HG02763 (cell line): ENCODE measurements at regions not wholly inside any gene's neighbourhood (a gene's known extent, or its start where the extent isn't known, plus 50 kb on each side); places are given as distances from the start of the nearest gene placed in this dataset.

ENCODE experiments used
- ATAC-seq: cut with Tn5 transposase; IDR thresholded peaks from one replicate; pipeline ENCODE4 v1.9.1; 2021; ENCODE audit warnings: mild to moderate bottlenecking, moderate library complexity; ENCODE audit not compliant: unreplicated experiment

DNA sequence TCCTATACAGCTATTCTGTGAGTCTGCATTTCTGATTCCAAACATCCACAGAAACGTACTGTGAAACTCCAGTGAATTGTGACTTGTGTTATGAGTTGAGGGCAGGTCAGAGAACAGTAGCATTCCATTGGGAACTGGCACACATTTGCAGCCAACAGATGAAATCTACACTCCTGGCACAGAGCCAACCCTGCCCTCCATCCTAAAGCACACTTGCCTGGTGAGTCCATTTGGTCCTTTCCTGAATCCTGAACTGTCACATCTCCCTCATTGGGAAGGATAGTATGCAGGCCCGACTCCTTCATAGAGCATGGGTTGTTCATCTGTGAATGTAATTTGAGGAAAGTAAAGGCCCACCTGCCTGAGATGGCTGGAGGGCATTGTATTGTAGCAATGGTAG is 314.3 kb upstream of the RASGRP1 start:
- no peak for ATAC-seq

DNA sequence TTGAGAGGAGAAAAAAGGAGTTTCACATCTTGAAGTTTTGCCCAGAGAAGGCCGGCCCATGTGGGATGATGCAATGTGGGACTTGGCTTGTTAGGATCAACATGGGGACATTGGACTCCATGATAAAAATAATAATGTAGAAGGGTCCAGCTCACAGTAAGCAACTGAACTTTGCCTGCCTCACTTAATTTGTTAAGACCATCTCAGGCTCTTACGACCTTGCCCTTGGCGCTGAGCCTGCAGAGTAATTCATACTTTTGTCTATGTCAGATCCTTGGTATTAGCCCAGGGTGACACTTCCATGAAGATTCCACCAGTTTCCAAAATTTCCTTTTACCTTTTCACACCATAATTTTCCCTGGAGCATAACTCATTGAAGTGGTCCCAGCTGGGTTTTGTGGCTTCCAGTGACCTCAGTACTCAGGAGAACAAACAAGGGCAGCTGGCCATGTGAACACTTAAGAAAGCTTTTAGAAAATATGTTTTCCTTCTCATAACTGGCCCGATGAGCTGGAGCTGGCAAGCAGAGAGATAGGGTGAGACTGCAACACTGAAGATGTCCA is 315.4 kb upstream of the RASGRP1 start:
- ATAC-seq = no peak

DNA sequence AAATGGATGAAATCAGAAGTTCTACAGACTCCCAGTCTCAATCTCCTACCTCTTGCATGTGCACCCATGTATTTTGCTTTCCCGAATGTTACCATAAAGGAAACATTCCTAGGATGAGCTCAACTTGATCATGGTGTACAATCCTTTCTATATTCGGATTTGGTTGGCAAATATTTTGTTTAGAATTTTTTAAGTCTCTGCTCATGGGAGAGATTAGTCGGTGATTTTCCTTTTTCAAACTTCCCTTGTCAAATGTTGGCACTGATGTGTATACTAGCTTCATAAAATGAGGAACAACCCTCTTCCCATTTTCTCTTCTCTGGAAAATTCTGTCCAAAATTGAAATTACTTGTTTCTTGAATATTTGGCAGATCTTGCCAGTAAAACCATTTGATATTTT is 317.6 kb upstream of the RASGRP1 start:
- ATAC-seq = no peak

DNA sequence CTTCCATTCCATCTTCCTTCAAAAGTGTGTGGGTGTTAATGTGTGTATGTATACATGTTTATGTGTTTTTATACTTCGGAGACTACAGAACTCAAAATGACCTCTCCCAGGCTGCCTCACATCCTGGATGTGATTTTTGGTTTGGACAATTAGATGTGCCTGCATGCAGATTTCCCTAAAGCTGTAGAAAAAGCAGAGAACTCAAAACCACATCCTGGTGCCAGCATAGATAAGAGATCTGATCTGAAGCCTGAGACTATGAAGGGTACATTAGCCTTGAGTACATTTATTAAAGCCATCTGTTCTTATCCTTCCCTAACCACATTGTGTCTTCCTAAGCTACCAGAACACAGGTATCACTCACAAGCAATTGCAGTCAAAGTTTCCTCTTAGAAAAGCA is 319.4 kb upstream of the RASGRP1 start:
- ATAC-seq = no peak

DNA sequence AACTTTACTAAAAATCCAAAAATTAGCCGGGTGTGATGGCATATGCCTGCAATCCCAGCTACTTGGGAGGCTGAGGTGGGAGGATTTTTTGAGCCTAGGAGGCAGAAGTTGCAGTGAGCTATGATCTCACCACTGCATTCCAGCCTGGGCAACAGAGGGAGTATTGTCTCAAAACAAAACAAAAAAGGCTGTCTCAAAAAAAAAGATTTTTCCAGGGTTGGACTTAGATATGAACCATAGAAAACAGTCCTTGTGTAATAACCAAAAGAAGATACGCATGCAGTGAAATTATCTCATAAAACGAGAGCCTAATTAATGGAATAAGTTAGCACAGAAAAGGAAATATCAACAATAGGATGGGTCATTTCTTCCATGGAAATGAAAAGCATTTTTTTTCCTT is 320.4 kb upstream of the RASGRP1 start:
- no peak for ATAC-seq

DNA sequence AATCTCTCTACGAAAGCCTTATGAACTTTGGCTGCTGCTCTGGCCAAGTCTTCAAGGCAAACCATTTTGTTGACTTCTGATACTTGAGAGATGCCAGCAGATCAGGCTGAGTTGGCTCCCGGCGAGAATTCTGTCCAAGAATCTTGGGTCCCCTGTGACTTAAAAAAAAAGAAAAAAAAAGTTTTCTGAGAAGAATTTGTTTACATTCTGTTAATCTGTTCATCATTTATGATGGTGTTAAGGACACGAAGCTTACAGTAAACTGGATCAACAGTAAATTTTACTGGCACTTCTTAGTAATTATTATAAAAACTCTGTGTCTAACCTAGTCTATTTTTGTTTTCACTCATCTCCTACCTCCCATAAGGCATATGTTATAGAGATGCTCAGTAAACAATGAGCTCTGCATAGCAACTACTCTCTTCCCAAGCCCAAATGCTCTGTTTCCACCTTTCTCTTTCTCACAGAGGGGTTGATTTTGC is 320.9 kb upstream of the RASGRP1 start:
- no peak for ATAC-seq

DNA sequence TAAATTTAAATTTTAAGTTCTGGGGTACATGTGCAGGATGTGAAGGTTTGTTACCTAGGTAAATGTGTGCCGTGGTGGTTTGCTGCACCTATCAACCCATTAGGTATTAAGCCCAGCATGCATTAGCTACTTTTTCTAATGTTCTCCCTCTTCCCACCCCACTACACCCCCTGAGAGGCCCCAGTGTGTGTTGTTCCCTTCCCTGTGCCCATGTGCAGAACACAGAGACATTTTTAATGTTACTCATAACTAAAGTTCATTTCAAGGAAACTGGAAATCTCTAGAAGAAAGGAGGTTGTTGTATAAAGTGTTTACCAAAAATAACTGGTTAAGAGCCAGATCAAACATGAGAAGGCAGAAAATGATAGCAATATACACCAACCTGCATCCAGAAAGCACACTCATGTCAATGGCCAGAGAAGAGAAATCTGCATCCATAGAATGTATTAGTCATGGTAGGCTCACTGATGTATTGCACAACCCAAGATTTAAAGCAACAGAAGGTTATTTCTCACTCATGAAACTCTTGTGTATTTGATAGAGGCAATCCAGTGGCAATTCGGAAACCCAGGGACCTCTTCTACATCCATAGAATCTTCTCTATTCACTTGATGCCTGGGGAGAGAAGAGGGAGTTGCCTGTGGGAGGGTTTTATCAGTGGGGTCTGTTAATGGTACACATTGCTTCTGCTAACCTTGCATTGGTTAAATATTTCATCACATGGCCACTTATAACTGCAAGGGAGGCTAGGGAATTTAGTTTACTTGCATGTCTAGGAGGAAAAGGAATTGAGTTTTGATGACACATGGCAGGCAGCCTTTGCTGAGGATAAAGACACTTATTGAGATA is 321.9 kb upstream of the RASGRP1 start:
- no peak for ATAC-seq

DNA sequence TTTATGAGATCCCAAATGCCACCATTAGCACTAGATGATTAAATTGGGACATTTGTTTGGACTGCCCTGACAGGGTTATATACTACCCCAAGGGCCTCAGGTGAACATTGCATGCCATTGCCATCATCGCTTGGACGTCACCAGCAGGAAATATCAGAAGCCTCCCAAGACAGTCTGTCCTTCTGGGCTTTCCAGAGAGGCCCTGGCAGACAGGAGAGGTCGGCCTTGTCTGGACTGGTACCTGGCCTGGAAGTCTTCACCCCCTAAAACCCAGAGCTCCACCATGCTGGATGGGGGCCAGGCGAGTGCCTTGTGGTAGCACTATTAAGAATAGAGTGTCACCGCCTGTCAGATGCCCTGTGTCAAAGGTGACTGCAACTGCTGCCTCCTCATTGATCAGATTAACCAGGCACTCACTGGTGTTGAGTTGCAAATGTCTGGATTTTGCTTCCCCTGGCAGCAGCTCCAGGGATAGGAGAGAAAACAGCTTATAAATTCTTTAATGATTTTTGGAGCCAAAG is 324.1 kb upstream of the RASGRP1 start:
- ATAC-seq = no peak

DNA sequence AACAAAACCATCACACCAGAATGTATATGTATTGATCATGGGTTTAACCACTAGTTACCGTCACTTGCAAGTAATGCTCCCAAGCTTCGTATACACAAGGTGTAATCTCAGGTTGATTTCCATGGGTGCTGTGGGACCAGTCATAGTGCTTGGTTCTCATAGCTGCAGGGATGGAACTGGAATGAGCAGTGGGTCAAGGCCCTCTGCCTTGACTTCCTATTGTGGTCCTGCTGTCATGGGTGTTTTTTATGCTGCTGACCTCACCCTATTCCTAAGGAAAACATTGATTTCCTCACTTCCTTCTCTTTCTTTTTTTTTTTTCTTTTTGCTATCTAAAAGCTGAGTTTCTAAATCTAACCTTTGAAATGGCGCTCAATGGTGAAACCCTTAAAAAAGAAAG is 325.6 kb upstream of the RASGRP1 start:
- no peak for ATAC-seq

DNA sequence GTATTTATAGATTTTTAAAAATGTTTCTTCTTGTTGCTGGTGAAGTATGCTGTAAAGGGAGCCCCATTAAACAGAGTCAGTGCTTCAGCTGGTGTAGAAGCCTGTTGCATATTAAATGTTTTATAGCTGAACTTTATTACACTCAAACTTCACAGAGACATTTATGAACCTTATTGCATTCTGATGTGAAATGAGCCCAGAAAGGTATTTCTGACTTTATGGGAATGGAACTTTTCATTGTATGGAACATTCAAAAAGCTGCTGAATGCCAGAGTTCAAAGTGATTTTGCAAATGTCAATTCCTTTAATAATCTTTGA is 329.3 kb upstream of the RASGRP1 start:
- ATAC-seq = no peak

DNA sequence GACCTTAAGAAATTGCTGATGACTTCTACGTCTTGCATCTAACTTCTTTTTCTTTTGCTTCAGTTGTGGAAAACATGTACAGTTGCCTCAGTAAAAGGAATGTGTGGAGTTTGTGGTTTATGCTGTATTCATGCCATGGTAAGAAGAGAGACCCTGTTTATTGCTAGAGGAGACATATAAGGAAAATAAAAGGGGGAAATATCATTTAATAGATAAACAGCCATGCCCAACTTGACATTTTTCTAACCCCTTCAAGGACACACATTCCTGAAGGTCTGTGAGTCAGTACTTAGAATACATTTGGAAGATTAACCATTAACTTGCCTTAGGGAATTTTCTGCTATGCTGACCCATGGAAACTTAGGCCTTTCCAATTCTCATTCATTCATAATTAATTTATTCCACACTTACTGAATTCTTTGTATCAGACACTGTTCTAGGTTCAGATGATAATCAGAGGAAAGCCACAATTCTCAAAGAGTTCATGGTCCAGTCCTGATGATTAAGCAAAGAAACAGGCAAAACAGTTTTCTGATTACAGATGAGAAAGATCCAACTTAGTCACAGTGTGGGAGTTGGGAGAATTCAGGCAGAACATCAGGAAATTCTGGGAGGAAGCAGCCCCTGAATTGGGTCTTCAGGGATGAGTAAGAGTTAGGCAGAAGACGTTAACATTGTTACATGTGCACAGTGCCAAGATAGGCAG is 329.8 kb upstream of the RASGRP1 start:
- no peak for ATAC-seq

DNA sequence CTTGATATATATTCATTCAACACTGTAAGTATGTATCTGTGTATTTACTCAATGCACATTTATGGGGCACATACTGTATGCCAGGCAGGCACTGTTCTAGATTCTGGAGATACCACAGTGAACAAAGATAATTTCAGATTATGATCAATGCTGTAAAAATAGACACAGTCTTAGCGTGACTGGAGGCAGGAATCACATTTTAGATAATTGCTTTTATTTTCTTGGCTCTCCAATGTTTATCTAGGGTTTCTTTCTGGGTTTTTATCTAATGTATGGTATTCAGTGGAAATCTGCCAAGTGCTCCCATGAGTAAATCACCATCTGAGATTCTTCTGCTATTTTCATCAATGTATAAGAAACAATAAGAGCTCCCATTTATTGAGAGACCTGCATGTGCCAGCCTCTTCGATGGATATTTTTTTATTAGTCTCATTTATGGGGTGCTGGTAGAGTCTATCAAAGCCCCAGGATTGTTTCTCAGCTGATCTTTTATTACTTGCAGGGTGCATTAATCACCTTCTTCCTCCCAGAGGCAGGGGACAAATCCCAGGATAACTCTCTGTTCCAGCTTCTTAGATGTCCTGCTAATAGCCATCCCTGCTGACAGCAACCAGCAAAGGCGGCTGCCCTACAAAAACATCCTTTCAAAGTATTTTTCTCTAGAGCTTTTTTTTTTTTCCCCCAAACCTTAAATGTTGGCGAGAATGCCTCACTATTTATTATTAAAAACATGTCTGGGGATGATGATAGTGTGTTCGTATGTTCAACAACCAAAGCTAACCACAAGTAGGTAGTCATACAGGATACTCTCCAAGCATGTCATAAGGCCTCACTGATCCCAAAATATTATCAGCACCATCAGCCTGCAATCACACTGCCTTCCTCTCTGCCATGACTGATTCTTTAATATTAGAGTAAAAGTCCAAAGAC is 331.0 kb upstream of the RASGRP1 start:
- ATAC-seq = no peak

DNA sequence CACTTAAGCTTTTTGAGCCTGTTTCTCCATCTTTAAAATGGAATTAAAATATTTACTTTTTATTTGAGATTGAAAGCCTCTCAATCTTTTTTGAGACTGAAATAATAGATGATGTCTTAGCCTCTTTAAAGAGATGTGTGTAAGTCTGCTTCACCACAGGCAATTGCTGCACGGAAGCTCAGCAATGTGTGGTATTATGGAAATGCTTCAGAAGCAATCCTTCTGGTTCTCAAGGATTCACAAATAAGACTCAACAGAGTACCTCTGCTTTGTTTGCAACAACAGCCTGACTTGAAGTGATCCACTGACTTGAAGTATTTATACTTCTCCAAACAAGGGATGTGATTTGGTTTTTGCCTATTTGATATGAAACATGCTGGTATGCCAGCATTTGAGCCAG is 332.0 kb upstream of the RASGRP1 start:
- no peak for ATAC-seq

DNA sequence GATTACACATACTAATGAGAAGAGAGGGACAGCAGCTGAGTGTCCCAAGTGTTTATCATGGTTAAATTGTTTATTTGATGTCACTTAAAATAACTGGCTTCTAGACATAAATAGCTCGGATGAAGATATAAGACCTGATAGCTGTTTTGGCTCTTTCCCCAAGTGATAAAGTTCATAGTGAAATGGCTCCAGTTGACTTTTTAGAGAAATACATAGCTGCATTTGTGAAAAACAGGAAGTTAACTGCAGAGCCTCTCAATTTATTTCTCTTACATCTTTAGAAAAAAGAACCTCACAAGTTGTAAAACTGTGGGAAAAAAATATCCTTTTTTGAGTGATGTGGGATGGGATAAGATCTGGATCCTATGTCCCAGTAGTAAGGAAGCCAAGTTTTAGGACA is 332.9 kb upstream of the RASGRP1 start:
- no peak for ATAC-seq

DNA sequence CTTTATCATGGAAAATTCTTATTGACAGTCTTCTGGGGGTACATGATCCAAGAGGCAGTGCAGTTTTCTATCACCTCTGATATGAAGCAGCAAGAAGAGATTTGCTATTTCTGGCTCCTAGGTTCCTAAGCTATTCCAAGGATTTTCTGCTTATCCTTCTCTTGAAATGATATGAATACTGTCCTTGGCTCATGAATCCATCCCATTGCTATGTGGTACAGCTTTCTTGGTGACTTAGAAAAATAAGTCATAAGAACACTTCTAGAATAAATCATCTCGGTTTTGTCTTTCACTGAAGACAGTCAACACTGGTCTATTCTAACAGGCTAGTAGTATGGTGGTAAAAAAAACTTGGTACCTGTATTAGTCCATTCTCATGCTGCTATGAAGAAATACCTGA is 333.6 kb upstream of the RASGRP1 start:
- ATAC-seq = no peak

DNA sequence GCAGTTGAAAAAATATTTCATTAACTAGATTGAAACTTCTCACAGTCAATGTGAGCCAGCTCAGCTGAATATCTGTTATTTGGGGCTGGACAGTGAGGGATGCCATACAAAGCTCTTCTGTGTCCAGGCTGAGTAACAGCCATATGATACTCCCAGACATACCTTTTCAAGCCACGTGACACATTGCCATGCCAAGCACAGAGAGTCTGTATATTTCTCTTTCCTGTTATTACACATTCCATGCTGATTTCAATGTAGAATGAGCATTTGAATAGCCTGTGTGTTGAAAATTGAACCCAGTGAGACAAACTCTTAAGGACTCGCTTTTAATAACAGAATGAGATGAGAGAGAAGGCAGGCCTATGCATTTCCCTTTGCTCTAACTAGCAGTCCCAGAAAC is 334.7 kb upstream of the RASGRP1 start:
- no peak for ATAC-seq

DNA sequence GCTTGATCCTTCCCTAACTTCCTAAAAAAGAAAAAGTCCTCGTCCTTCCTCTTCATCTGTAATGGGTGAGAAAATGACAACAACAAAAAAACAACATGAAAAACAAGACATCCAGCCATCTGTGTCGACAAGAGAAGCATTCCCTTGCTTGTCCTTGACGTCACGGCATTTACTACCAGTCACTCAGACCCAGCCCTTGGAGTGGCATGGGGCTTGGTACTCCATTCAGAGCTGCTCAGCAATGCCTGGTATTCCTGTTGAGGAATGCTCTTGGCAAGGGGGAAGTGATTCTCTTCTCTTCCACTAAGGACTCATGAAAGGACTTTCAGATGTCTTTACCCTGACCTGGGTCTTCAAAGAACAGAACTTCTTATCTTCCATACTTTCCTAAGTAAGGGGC is 339.7 kb upstream of the RASGRP1 start:
- ATAC-seq = no peak

DNA sequence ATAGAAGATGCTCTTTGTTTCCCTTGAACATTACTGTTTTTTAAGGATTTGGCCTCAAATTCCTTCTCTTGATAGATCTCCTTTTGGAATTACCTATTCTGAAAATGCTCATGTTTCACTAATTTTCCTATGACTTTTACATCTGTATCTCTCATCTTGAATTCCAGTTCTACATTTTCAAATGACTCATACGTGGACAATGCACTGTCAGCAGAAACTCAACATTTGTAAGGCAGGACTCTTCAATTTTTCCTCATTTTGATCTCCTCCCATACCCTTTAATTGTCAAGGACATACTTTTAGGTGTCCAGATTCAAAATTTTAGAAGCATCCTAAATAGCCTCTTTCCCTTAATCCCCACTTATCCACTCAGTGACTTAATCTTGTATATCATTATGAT is 341.0 kb upstream of the RASGRP1 start:
- no peak for ATAC-seq

DNA sequence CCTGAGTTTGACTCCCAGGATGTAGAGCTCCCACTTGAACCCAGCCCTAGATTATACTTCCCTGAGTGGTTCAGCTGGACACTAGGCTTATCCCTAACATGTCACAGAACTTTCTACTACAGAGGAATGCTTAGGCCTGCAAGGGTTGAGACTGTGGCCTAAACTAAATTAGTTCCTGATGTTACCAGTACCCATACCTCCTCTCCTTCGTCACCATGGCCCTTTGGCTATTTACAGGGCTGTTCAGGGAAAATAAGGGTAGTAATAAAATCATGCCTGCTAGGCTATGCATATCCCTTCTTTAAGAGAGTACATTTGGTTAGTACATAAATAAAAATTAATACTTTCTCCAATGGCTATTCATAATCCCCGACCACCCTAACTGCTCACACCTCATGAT is 356.4 kb upstream of the RASGRP1 start:
- ATAC-seq = no peak

DNA sequence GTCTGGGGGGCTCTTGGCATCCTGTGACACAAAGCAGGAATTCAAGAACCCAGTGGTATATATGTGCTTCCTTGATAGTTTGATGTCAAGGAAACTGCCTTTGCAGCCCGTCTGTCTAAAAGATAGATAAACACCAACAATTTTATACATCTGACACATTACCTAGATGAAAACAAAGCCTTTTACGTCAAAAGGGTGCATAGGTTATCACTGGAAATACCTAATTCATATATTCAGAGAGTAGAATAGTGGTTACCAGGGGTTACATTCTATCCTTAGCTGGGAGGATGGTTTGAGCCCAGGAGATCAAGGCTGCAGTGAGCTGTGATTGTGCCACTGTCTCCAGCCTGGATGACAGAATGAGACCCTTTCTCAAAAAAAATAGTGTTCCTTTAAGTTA is 356.9 kb upstream of the RASGRP1 start:
- no peak for ATAC-seq

DNA sequence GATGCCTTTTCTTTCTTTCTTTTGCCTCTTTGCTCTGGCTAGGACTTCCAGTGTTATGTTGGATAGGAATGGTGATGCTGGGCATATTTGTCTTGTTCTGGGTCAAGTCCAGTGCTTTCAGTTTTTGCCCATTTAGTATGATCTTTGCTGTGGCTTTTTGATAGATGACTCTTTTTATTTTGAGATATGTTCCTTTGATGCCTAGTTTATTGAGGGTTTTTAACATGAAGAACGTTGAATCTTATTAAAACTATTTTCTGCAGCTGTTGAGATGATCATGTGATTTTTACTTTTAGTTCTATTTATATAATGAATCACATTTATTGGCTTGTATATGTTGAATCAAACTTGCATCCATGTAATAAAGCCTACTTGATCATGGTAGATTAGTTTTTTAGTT is 363.8 kb upstream of the RASGRP1 start:
- no peak for ATAC-seq
